ENCODE measurements at regions not wholly inside any gene's neighbourhood (a gene's known extent, or its start where the extent isn't known, plus 50 kb on each side); places are given as distances from the start of the nearest gene placed in this dataset.
"Not testable (repeated sequence)": the region's sequence is repeated elsewhere in the genome, so short reads cannot be mapped to it uniquely, and the experiment has no call there.

DNA sequence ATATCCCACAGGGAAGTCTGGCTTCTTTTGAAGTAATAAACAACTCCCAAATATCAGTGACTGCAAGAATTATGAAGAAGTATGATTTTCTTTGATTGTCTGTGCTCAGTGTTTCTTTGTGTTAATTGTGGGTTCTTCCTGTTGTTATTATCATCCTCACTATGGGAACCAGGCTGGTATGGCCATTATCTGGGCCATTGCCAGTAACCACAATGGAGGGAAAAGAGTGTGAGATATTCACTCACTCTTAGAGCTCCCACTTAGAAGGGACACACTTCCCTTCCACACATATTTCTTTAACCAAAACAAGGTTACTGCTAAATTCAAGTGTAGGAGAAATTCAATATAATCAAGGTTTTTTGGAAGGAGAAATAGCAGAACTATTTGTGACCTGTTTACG, 503.7 kb downstream of the SLC6A15 start:
- H3K9me3 Mint-ChIP-seq = peaks cover 3% of the 10 kb centered on the region
- TF ChIP-seq, protein P1, sequence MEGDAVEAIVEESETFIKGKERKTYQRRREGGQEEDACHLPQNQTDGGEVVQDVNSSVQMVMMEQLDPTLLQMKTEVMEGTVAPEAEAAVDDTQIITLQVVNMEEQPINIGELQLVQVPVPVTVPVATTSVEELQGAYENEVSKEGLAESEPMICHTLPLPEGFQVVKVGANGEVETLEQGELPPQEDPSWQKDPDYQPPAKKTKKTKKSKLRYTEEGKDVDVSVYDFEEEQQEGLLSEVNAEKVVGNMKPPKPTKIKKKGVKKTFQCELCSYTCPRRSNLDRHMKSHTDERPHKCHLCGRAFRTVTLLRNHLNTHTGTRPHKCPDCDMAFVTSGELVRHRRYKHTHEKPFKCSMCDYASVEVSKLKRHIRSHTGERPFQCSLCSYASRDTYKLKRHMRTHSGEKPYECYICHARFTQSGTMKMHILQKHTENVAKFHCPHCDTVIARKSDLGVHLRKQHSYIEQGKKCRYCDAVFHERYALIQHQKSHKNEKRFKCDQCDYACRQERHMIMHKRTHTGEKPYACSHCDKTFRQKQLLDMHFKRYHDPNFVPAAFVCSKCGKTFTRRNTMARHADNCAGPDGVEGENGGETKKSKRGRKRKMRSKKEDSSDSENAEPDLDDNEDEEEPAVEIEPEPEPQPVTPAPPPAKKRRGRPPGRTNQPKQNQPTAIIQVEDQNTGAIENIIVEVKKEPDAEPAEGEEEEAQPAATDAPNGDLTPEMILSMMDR (IDR thresholded peaks at IDR 0.05; ENCODE audit: unreplicated experiment in 3 of 3) = no peak
- peaks cover 18% of the 10 kb centered on the region for H3K4me1 Mint-ChIP-seq
- H3K27me3 Mint-ChIP-seq (ENCODE audit: low read depth) = no peaks in the 10 kb centered on the region
- peak overlapping the region in 2 of 3 experiments; percentile 44 to 85 for H3K27ac Mint-ChIP-seq
- no peak overlapping the region for H3K4me3 Mint-ChIP-seq
- H3K36me3 Mint-ChIP-seq (ENCODE audit: low read depth) = no peaks in the 10 kb centered on the region

- not testable (repeated sequence) for H3K27ac Mint-ChIP-seq; H3K36me3 Mint-ChIP-seq (ENCODE audit: low read depth); H3K27me3 Mint-ChIP-seq (ENCODE audit: low read depth); H3K9me3 Mint-ChIP-seq; H3K4me3 Mint-ChIP-seq
- H3K4me1 Mint-ChIP-seq = peaks cover 18% of the 10 kb centered on the region
Measured at GRCh38 chr12:84406720-84407119, 505.9 kb downstream of the SLC6A15 start.

DNA sequence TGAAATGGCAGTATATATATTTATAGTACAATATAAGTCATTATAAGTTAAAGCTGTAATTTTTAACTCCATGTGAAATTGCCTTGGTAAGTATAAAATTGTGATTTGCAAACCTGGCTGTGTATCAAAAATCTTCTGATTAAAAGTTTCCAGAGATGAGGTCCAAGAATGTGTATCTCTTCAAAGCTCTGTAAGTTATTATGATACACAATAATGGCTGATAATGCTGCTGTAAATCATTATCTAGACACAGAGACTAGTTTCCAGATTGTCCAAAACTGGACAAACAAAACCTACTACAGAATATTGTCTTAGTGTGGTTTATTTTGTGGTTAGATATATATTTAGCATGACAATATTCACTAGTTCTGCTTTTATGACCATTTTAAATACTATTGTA, 514.8 kb downstream of the SLC6A15 start:
- TF ChIP-seq, protein P1 (IDR thresholded peaks at IDR 0.05; ENCODE audit: unreplicated experiment in 3 of 3) = no peak
- no peaks in the 10 kb centered on the region for H3K27me3 Mint-ChIP-seq (ENCODE audit: low read depth)
- peaks cover 11% of the 10 kb centered on the region for H3K9me3 Mint-ChIP-seq
- no peaks in the 10 kb centered on the region for H3K36me3 Mint-ChIP-seq (ENCODE audit: low read depth)
- H3K4me3 Mint-ChIP-seq = no peak overlapping the region
- peaks cover 12% of the 10 kb centered on the region for H3K4me1 Mint-ChIP-seq
- H3K27ac Mint-ChIP-seq = peak overlapping the region in 1 of 3 experiments; percentile 12

DNA sequence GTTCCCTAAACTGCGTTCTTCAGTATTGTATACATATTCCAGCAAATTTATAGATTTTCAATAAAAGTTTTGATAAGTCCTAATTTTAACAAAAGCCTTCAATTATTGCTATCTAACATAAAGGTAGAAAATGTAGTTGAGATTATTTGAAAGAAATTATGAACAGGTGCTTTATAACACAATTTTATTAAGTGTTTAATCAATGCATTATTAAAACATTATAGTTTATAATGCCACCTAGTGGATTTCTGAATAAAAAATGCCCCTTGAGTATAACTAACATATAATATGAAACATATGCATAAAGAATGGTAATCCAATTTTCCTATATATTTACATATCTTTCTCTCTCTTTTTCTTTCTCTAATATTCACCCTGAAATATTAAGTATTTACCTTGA, 515.3 kb downstream of the SLC6A15 start:
- no peak overlapping the region for H3K27ac Mint-ChIP-seq
- no peak overlapping the region for H3K4me3 Mint-ChIP-seq
- H3K4me1 Mint-ChIP-seq = peaks cover 12% of the 10 kb centered on the region
- no peaks in the 10 kb centered on the region for H3K36me3 Mint-ChIP-seq (ENCODE audit: low read depth)
- H3K9me3 Mint-ChIP-seq = peaks cover 11% of the 10 kb centered on the region
- TF ChIP-seq, protein P1 (IDR thresholded peaks at IDR 0.05; ENCODE audit: unreplicated experiment in 3 of 3) = peak; percentile 25 to 55 (median 40)
- no peaks in the 10 kb centered on the region for H3K27me3 Mint-ChIP-seq (ENCODE audit: low read depth)

DNA sequence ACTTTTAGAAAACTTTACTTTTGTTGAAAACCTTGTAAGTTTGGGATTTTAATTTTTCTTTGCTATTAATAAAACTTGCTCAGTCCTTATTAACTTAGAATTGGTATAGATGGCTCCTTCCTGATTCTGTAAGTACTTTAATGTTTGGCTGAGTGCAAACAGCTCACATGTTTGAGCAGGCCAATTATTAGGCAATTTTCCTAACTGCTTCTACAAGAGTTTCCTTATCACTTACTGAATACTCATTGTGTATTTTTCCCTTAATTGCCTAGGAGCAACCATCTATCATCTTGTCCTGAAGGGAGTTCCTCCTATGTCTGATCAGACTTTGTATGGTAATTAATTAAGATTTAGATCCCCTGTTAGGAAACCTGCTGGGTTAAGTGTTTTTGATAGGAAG, 521.4 kb downstream of the SLC6A15 start:
- H3K9me3 Mint-ChIP-seq = peaks cover 23% of the 10 kb centered on the region
- not testable (repeated sequence) for H3K4me1 Mint-ChIP-seq; H3K27me3 Mint-ChIP-seq (ENCODE audit: low read depth); H3K36me3 Mint-ChIP-seq (ENCODE audit: low read depth); H3K4me3 Mint-ChIP-seq; H3K27ac Mint-ChIP-seq

- H3K9me3 Mint-ChIP-seq = peaks cover 26% of the 10 kb centered on the region
- no peak overlapping the region for H3K27ac Mint-ChIP-seq
- no peak overlapping the region for H3K4me3 Mint-ChIP-seq
- no peaks in the 10 kb centered on the region for H3K27me3 Mint-ChIP-seq (ENCODE audit: low read depth)
- H3K36me3 Mint-ChIP-seq (ENCODE audit: low read depth) = no peaks in the 10 kb centered on the region
- H3K4me1 Mint-ChIP-seq = no peaks in the 10 kb centered on the region
- TF ChIP-seq, protein P1 (IDR thresholded peaks at IDR 0.05; ENCODE audit: unreplicated experiment in 3 of 3) = no peak
Measured at GRCh38 chr12:84384384-84384783, 528.2 kb downstream of the SLC6A15 start.

- not testable (repeated sequence) for H3K4me1 Mint-ChIP-seq; H3K27me3 Mint-ChIP-seq (ENCODE audit: low read depth); H3K4me3 Mint-ChIP-seq; H3K36me3 Mint-ChIP-seq (ENCODE audit: low read depth); H3K27ac Mint-ChIP-seq
- H3K9me3 Mint-ChIP-seq = peaks cover 21% of the 10 kb centered on the region
Measured at GRCh38 chr12:84382486-84382885, 530.1 kb downstream of the SLC6A15 start.

GRCh38 chr12:84376320-84376719, 536.3 kb downstream of the SLC6A15 start:
- TF ChIP-seq, protein P1 (IDR thresholded peaks at IDR 0.05; ENCODE audit: unreplicated experiment in 3 of 3) = no peak
- no peaks in the 10 kb centered on the region for H3K27me3 Mint-ChIP-seq (ENCODE audit: low read depth)
- H3K36me3 Mint-ChIP-seq (ENCODE audit: low read depth) = no peaks in the 10 kb centered on the region
- H3K4me1 Mint-ChIP-seq = no peaks in the 10 kb centered on the region
- no peaks in the 10 kb centered on the region for H3K9me3 Mint-ChIP-seq
- H3K4me3 Mint-ChIP-seq = no peak overlapping the region
- H3K27ac Mint-ChIP-seq = no peak overlapping the region
